Caco-2 (cell line): ENCODE measurements at regions not wholly inside any gene's neighbourhood (a gene's known extent, or its start where the extent isn't known, plus 50 kb on each side); places are given as distances from the start of the nearest gene placed in this dataset.

Experiments
- BruUV-seq: library from RNA; stranded (reverse); fragments of 400-500 nt; replicated peaks from 2 replicates; lab custom pipeline; 2021; lab: Mats Ljungman, UMichigan
- CTCF ChIA-PET: fragments of 300-600 bp; sonication (Branson Sonifier 250); formaldehyde crosslinking; loops from one replicate; lab custom pipeline; 2022; ENCODE audit warnings: antibody characterized with exemption; lab: Charles Lee
- POLR2A ChIA-PET: fragments of 300-600 bp; sonication (Branson Sonifier 250); formaldehyde crosslinking; loops from one replicate; lab custom pipeline; 2022; ENCODE audit warnings: antibody characterized with exemption; lab: Charles Lee
- DNase-seq, 2 experiments: peaks; one replicate each; pipeline versions ENCODE4 v3.0.0 to v3.0.0-alpha.2; 2020 to 2022
- H3K27me3 ChIP-seq: replicated peaks from 2 replicates; pipeline ENCODE4 v1.6.0; 2011; ENCODE audit warnings: low read length; ENCODE audit not compliant: control insufficient read depth, insufficient read depth
- H3K36me3 ChIP-seq: 2 replicates; pipeline ENCODE4 v1.5.1; 2011; ENCODE audit warnings: low read length; ENCODE audit not compliant: control insufficient read depth, insufficient read depth
- H3K4me1 ChIP-seq: fragments of 250-450 bp; sonication (Bioruptor Pico); 2 replicates; pipeline ENCODE4 v1.5.1; 2020; ENCODE audit warnings: mild to moderate bottlenecking
- H3K4me3 ChIP-seq: 2 replicates; pipeline ENCODE4 v1.5.1; 2011; ENCODE audit warnings: low read depth, mild to moderate bottlenecking, control low read depth, low read length
- H3K9me3 ChIP-seq: fragments of 250-450 bp; sonication (Bioruptor Pico); 2 replicates; pipeline ENCODE4 v1.5.1; 2020; ENCODE audit warnings: mild to moderate bottlenecking, moderate library complexity
- H3K27ac Mint-ChIP-seq: one replicate; pipeline ENCODE4 v1.8.0; 2022; ENCODE audit warnings: mixed read lengths; ENCODE audit not compliant: unreplicated experiment
- H3K27me3 Mint-ChIP-seq: one replicate; pipeline ENCODE4 v1.8.0; 2022; ENCODE audit warnings: mixed read lengths; ENCODE audit not compliant: insufficient read depth, unreplicated experiment
- H3K36me3 Mint-ChIP-seq: one replicate; pipeline ENCODE4 v1.8.0; 2022; ENCODE audit warnings: mild to moderate bottlenecking, mixed read lengths; ENCODE audit not compliant: insufficient read depth, unreplicated experiment
- H3K4me1 Mint-ChIP-seq: one replicate; pipeline ENCODE4 v1.8.0; 2022; ENCODE audit warnings: low read depth, mixed read lengths; ENCODE audit not compliant: unreplicated experiment
- H3K4me3 Mint-ChIP-seq: one replicate; pipeline ENCODE4 v1.8.0; 2022; ENCODE audit warnings: mild to moderate bottlenecking, moderate library complexity, mixed read lengths; ENCODE audit not compliant: unreplicated experiment
- H3K9me3 Mint-ChIP-seq: one replicate; pipeline ENCODE4 v1.8.0; 2022; ENCODE audit warnings: mixed read lengths; ENCODE audit not compliant: unreplicated experiment
- CTCF ChIP-seq, 2 experiments: fragments of 200-600 bp in 1 of 2; IDR thresholded peaks; 1 replicate in 1 of 2; 2 replicates in 1 of 2; pipeline versions ENCODE4 v1.5.1 to v1.8.0; 2011 to 2022; ENCODE audit warnings: antibody characterized with exemption in 1 of 2, control low read depth in 1 of 2, inconsistent platforms in 1 of 2, low read depth in 1 of 2, low read length in 1 of 2, mild to moderate bottlenecking in 1 of 2, moderate library complexity in 1 of 2; ENCODE audit not compliant: insufficient read depth in 1 of 2, severe bottlenecking in 1 of 2, unreplicated experiment in 1 of 2
- intact Hi-C: fragments of 100-400 bp; cut with micrococcal nuclease; formaldehyde crosslinking; loops from one replicate; pipeline ENCODE4 v1.10.0; 2022; ENCODE audit not compliant: unreplicated experiment

DNA sequence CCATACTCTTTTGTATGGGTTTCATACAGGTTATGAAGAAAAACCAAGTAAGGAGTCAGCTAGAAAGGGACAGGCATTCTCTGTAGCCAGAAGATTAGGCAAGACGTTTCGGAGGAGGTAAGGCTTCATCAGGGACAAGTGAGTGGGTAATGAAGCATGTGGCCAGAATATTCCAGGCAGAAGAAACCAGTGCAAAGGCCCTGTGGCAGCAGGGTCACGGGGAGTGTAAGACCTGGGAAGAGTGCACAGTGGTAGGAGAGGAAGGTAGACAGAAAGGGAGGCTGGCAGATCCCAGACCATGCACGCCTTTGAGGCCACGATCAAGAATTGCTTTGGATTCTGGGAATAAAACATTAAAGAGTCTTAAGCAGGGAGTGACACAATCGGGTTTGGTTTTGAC, 177.6 kb downstream of the MIAT start:
- Histone ChIP-seq H3K36me3 (no peaks in the 10 kb centered on the region), H3K27me3 (no peaks in the 10 kb centered on the region), H3K9me3 (no peaks in the 10 kb centered on the region), H3K4me3 (no peak overlapping the region), H3K4me1 (no peaks in the 10 kb centered on the region)
- BruUV-seq, result no TSS peak
- peaks cover 18% of the 10 kb centered on the region for H3K27me3 Mint-ChIP-seq
- no peaks in the 10 kb centered on the region for H3K9me3 Mint-ChIP-seq
- TF ChIP-seq CTCF (IDR thresholded peaks at IDR 0.05; ENCODE audit: insufficient read depth in 1 of 2, low read depth in 1 of 2, low read length in 1 of 2, severe bottlenecking in 1 of 2, unreplicated experiment in 1 of 2), result no peak
- DNase-seq, result no peak
- CTCF ChIA-PET, result no interaction called here
- H3K36me3 Mint-ChIP-seq, result no peaks in the 10 kb centered on the region
- no peaks in the 10 kb centered on the region for H3K4me1 Mint-ChIP-seq
- no peak overlapping the region for H3K4me3 Mint-ChIP-seq
- intact Hi-C loops, result loop anchor here (10.0 kb wide), 1 partner anchor 160 kb away; no protein-coding TSS in a partner anchor
- POLR2A ChIA-PET, result no interaction called here
- no peak overlapping the region for H3K27ac Mint-ChIP-seq

DNA sequence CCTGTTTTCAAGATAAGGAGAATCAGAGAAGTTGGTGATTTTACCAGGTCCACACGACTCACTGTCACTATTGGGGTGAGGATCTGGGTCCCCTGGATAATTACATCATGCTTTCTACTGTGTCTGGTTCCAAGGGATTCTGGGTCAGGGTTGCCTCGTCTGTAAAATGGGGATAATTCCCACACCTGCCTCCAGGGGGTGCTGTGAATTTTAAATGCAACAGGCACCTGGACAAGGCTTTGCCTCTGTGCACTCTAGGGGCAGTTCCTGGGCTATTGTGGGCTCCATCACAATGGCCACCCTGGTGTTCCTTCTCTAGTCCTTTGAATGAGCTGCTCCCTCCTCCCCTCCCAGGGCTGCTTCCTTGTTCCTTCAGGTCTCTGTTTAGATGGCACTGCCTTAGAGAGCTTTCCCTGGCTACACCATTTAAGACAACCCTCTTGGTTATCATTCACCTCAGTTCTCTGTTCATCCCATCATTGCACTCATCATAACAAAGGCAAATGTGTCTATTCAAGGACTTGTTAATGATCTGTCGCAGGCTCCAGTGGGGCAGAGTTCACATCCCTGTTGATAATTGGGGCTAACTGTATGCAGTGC, 178.6 kb downstream of the MIAT start:
- H3K36me3 ChIP-seq, result no peaks in the 10 kb centered on the region
- Mint-ChIP-seq H3K36me3 (no peaks in the 10 kb centered on the region), H3K9me3 (no peaks in the 10 kb centered on the region), H3K4me1 (no peaks in the 10 kb centered on the region), H3K27ac (no peak overlapping the region), H3K4me3 (no peak overlapping the region), H3K27me3 (peaks cover 25% of the 10 kb centered on the region)
- peak; percentile 35 to 60 for TF ChIP-seq CTCF (IDR thresholded peaks at IDR 0.05; ENCODE audit: insufficient read depth in 1 of 2, low read depth in 1 of 2, low read length in 1 of 2, severe bottlenecking in 1 of 2, unreplicated experiment in 1 of 2)
- H3K9me3 ChIP-seq, result no peaks in the 10 kb centered on the region
- H3K27me3 ChIP-seq, result no peaks in the 10 kb centered on the region
- peak; percentile 41 to 57 for DNase-seq
- POLR2A ChIA-PET, result no interaction called here
- intact Hi-C loops, result loop anchor here (10.0 kb wide), 1 partner anchor 161 kb away; no protein-coding TSS in a partner anchor
- H3K4me3 ChIP-seq, result no peak overlapping the region
- CTCF ChIA-PET, result no interaction called here
- no peaks in the 10 kb centered on the region for H3K4me1 ChIP-seq
- no TSS peak for BruUV-seq

DNA sequence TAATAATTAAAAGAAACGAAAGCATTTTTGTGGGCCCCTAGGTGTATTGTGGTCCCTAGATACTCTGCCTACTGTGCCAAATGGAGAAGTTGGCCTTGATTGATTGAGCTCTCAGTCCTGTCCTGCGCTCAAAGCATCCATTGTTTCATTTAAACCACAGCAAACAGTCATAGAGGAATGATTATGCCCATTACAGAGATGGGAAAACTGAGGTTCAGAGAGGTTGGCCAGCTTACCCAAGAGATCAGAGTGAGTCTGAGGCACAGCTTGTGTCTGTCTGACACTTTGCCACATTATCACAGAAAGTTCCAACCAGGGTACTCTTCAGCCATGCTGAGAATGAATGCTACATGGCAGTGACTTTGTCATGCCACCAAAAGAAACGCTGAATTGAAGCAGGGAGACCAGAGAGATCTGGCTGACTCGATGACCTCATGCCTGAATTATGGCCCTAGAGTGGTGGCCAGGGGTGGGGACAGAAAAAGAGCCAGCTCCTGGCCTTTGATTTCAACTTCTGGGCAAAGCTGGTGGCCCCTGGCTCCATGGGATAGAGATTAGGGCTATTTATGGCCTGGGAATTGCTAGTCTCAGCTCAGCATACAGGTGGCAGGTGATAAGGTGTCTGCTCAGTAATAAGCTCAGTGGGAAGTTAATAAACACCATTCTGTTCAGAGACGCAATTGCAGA, 180.5 kb downstream of the MIAT start:
- Histone ChIP-seq H3K36me3 (no peaks in the 10 kb centered on the region), H3K4me3 (no peak overlapping the region), H3K27me3 (no peaks in the 10 kb centered on the region), H3K9me3 (no peaks in the 10 kb centered on the region), H3K4me1 (no peaks in the 10 kb centered on the region)
- no peaks in the 10 kb centered on the region for H3K9me3 Mint-ChIP-seq
- H3K27me3 Mint-ChIP-seq, result peaks cover 22% of the 10 kb centered on the region
- DNase-seq, result no peak
- no peaks in the 10 kb centered on the region for H3K36me3 Mint-ChIP-seq
- no TSS peak for BruUV-seq
- POLR2A ChIA-PET, result no interaction called here
- intact Hi-C loops, result loop anchor here (10.0 kb wide), 1 partner anchor 163 kb away; no protein-coding TSS in a partner anchor
- no peak for TF ChIP-seq CTCF (IDR thresholded peaks at IDR 0.05; ENCODE audit: insufficient read depth in 1 of 2, low read depth in 1 of 2, low read length in 1 of 2, severe bottlenecking in 1 of 2, unreplicated experiment in 1 of 2)
- CTCF ChIA-PET, result no interaction called here
- H3K4me1 Mint-ChIP-seq, result no peaks in the 10 kb centered on the region
- H3K4me3 Mint-ChIP-seq, result no peak overlapping the region
- H3K27ac Mint-ChIP-seq, result no peak overlapping the region
